CD14-positive monocyte (primary cell): ENCODE measurements at regions not wholly inside any gene's neighbourhood (a gene's known extent, or its start where the extent isn't known, plus 50 kb on each side); places are given as distances from the start of the nearest gene placed in this dataset.

Source experiments
- DNase-seq, 3 donors: peaks; one replicate each; pipeline ENCODE4 v3.0.0-alpha.2; 2011 to 2022
- H2AFZ ChIP-seq: 2 replicates; pipeline ENCODE4 v1.6.0; 2012; ENCODE audit warnings: mild to moderate bottlenecking, low read depth, low read length, inconsistent platforms; ENCODE audit not compliant: insufficient read depth, poor library complexity, severe bottlenecking
- H3K27ac ChIP-seq, 2 donors: 1 replicate in 1 of 2; 2 replicates in 1 of 2; pipeline ENCODE4 v1.5.1; 2012 to 2013; ENCODE audit warnings: low read length in 2 of 2, control low read depth in 1 of 2, inconsistent platforms in 1 of 2, low read depth in 1 of 2, mild to moderate bottlenecking in 1 of 2
- H3K27me3 ChIP-seq, 2 donors: one replicate each; pipeline versions ENCODE4 v1.6.0 to v1.6.1; 2011 to 2013; ENCODE audit warnings: low read length in 2 of 2; ENCODE audit not compliant: control insufficient read depth in 2 of 2, insufficient read depth in 2 of 2
- H3K36me3 ChIP-seq, 2 donors: replicated peaks in 1 of 2; 1 replicate in 1 of 2; 2 replicates in 1 of 2; pipeline versions ENCODE4 v1.5.1 to v1.6.1; 2012 to 2013; ENCODE audit warnings: low read length in 2 of 2, control low read depth in 1 of 2, inconsistent platforms in 1 of 2, mild to moderate bottlenecking in 1 of 2; ENCODE audit not compliant: insufficient read depth in 2 of 2, control insufficient read depth in 1 of 2
- H3K4me1 ChIP-seq, 2 donors: 1 replicate in 1 of 2; 2 replicates in 1 of 2; pipeline versions ENCODE4 v1.5.1 to v1.6.1; 2012 to 2013; ENCODE audit warnings: low read length in 2 of 2, control low read depth in 1 of 2, inconsistent platforms in 1 of 2, mild to moderate bottlenecking in 1 of 2, moderate library complexity in 1 of 2; ENCODE audit not compliant: insufficient read depth in 2 of 2, control insufficient read depth in 1 of 2
- H3K4me2 ChIP-seq: replicated peaks from 2 replicates; pipeline ENCODE3; 2012; ENCODE audit warnings: low read length, moderate library complexity, mild to moderate bottlenecking; ENCODE audit not compliant: poor library complexity, severe bottlenecking; ENCODE audit errors: extremely low read depth
- H3K4me3 ChIP-seq, 3 experiments: fragments of 200-600 bp in 1 of 3; sonication (generic) in 1 of 3; replicated peaks in 1 of 3; 1 replicate in 2 of 3; 2 replicates in 1 of 3; pipeline ENCODE4 v1.5.1; 2011 to 2013; ENCODE audit warnings: low read length in 3 of 3, mild to moderate bottlenecking in 3 of 3, control low read depth in 2 of 3, low read depth in 2 of 3, inconsistent platforms in 1 of 3, moderate library complexity in 1 of 3
- H3K79me2 ChIP-seq: 2 replicates; pipeline ENCODE4 v1.6.0; 2012; ENCODE audit warnings: mild to moderate bottlenecking, control low read depth, inconsistent platforms, low read length, moderate library complexity; ENCODE audit not compliant: insufficient read depth
- H3K9ac ChIP-seq: 2 replicates; pipeline ENCODE4 v1.6.0; 2017; ENCODE audit warnings: low read length, mild to moderate bottlenecking; ENCODE audit not compliant: insufficient read depth, poor library complexity, severe bottlenecking
- H3K9me3 ChIP-seq, 2 donors: replicated peaks in 1 of 2; 1 replicate in 1 of 2; 2 replicates in 1 of 2; pipeline versions ENCODE4 v1.5.1 to v1.6.1; 2012 to 2013; ENCODE audit warnings: low read length in 2 of 2, control low read depth in 1 of 2; ENCODE audit not compliant: control insufficient read depth in 1 of 2, insufficient read depth in 1 of 2
- H4K20me1 ChIP-seq: 2 replicates; pipeline ENCODE4 v1.6.0; 2012; ENCODE audit warnings: mild to moderate bottlenecking, low read length, control low read depth, moderate library complexity; ENCODE audit not compliant: insufficient read depth
- H3K27ac Mint-ChIP-seq, 7 donors: one replicate each; pipeline ENCODE4 v1.8.0; 2020; ENCODE audit warnings: mild to moderate bottlenecking in 7 of 7, mixed read lengths in 7 of 7, moderate library complexity in 6 of 7, inconsistent platforms in 2 of 7
- H3K27me3 Mint-ChIP-seq, 3 donors: one replicate each; pipeline ENCODE4 v1.8.0; 2021 to 2022; ENCODE audit warnings: low read depth in 3 of 3, mild to moderate bottlenecking in 3 of 3, mixed read lengths in 3 of 3, moderate library complexity in 3 of 3, inconsistent platforms in 1 of 3
- H3K36me3 Mint-ChIP-seq, 2 donors: one replicate each; pipeline ENCODE4 v1.8.0; 2020; ENCODE audit warnings: mixed read lengths in 2 of 2, inconsistent platforms in 1 of 2, mild to moderate bottlenecking in 1 of 2
- H3K4me1 Mint-ChIP-seq: one replicate; pipeline ENCODE4 v1.8.0; 2020; ENCODE audit warnings: mild to moderate bottlenecking, mixed read lengths
- H3K4me3 Mint-ChIP-seq, 2 donors: one replicate each; pipeline ENCODE4 v1.8.0; 2020; ENCODE audit warnings: mild to moderate bottlenecking in 2 of 2, mixed read lengths in 2 of 2, moderate library complexity in 1 of 2
- H3K9me3 Mint-ChIP-seq, 7 donors: one replicate each; pipeline ENCODE4 v1.8.0; 2020 to 2022; ENCODE audit warnings: mixed read lengths in 7 of 7, mild to moderate bottlenecking in 6 of 7, moderate library complexity in 6 of 7, inconsistent platforms in 2 of 7
- CTCF ChIP-seq: fragments of 200-600 bp; IDR thresholded peaks from one replicate; pipeline ENCODE4 v1.8.0; 2022; ENCODE audit warnings: antibody characterized with exemption, mild to moderate bottlenecking
- WGBS: methylation state at CpG from one replicate; pipeline ENCODE4 v1.1.5; 2013; ENCODE audit warnings: missing lambda C conversion rate; ENCODE audit not compliant: insufficient coverage; 5-methylcytosine and 5-hydroxymethylcytosine counted together
- intact Hi-C, 2 donors: fragments of 100-400 bp; cut with micrococcal nuclease; formaldehyde crosslinking; loops; one replicate each; pipeline versions ENCODE4 v1.15.0 to v1.15.1; 2023

- H2AFZ ChIP-seq: no peak overlapping the region
- no peaks in the 10 kb centered on the region for H3K4me1 ChIP-seq
- H3K27ac ChIP-seq: no peak overlapping the region
- H3K36me3 ChIP-seq: no peaks in the 10 kb centered on the region
- peaks cover 1 to 2% (median 2%) of the 10 kb centered on the region in 3 donors for H3K27me3 Mint-ChIP-seq
- no peaks in the 10 kb centered on the region for H4K20me1 ChIP-seq
- no peaks in the 10 kb centered on the region for H3K79me2 ChIP-seq
- H3K9ac ChIP-seq: no peak overlapping the region
- WGBS: 77% methylated on average over 8 of the region's 10 CpGs
- DNase-seq: no peak
- no peak for TF ChIP-seq CTCF
- no peaks in the 10 kb centered on the region for H3K4me1 Mint-ChIP-seq
- no peaks in the 10 kb centered on the region for H3K36me3 Mint-ChIP-seq
- no peak overlapping the region for H3K4me2 ChIP-seq
- H3K27me3 ChIP-seq: no peaks in the 10 kb centered on the region
- peaks cover 6 to 33% (median 9%) of the 10 kb centered on the region in 7 donors for H3K9me3 Mint-ChIP-seq
- intact Hi-C loops: no loop called here
- H3K27ac Mint-ChIP-seq: peak overlapping the region in 1 of 7 donors; percentile 10
- H3K4me3 Mint-ChIP-seq: no peak overlapping the region
- H3K4me3 ChIP-seq: no peak overlapping the region
- H3K9me3 ChIP-seq: peaks cover 0 to 17% of the 10 kb centered on the region in 2 donors
These were observed 353.1 kb downstream of the EIPR1 start for GRCh38 chr2:3024401-3024935.

- Mint-ChIP-seq H3K9me3 (peaks cover 5 to 33% (median 9%) of the 10 kb centered on the region in 7 donors), H3K4me1 (no peaks in the 10 kb centered on the region), H3K4me3 (no peak overlapping the region), H3K27me3 (peaks cover 1 to 2% (median 2%) of the 10 kb centered on the region in 3 donors), H3K27ac (no peak overlapping the region), H3K36me3 (no peaks in the 10 kb centered on the region)
- Histone ChIP-seq H3K27ac (no peak overlapping the region), H3K4me2 (no peak overlapping the region), H3K4me3 (no peak overlapping the region), H3K36me3 (no peaks in the 10 kb centered on the region), H4K20me1 (no peaks in the 10 kb centered on the region), H3K79me2 (no peaks in the 10 kb centered on the region), H3K9me3 (peaks cover 0 to 17% of the 10 kb centered on the region in 2 donors), H3K27me3 (no peaks in the 10 kb centered on the region), H3K9ac (no peak overlapping the region), H2AFZ (no peak overlapping the region), H3K4me1 (no peaks in the 10 kb centered on the region)
- WGBS: 88% methylated on average over 7 of the region's 7 CpGs
- intact Hi-C loops: no loop called here
- no peak for DNase-seq
- TF ChIP-seq CTCF: no peak
These were observed 354.1 kb downstream of the EIPR1 start for GRCh38 chr2:3023531-3023930.
